Heart right ventricle (tissue), 16 donors: ENCODE measurements at regions not wholly inside any gene's neighbourhood (a gene's known extent, or its start where the extent isn't known, plus 50 kb on each side); places are given as distances from the start of the nearest gene placed in this dataset.
"Not testable (repeated sequence)": the region's sequence is repeated elsewhere in the genome, so short reads cannot be mapped to it uniquely, and the experiment has no call there.

Experiments
- ATAC-seq, 8 donors: fragments of 200-7000 bp; cut with Tn5 transposase; one replicate each; pipeline ENCODE4 v1.9.1; 2020; ENCODE audit warnings: mild to moderate bottlenecking in 8 of 8, moderate library complexity in 8 of 8, moderate number of reproducible peaks in 1 of 8
- DNase-seq, 2 donors: peaks; one replicate each; pipeline ENCODE4 v3.0.0-alpha.2; 2020
- H3K27ac ChIP-seq, 10 donors: fragments of 200-600 bp; sonication (generic) in 2 of 10; one replicate each; pipeline versions ENCODE4 v1.5.0 to v1.8.0; 2020 to 2022; ENCODE audit warnings: mild to moderate bottlenecking in 3 of 10
- H3K27me3 ChIP-seq, 7 donors: fragments of 200-600 bp; one replicate each; pipeline ENCODE4 v1.8.0; 2021 to 2022; ENCODE audit warnings: mild to moderate bottlenecking in 2 of 7
- H3K36me3 ChIP-seq, 9 donors: fragments of 200-600 bp; sonication (generic) in 1 of 9; one replicate each; pipeline versions ENCODE4 v1.5.0 to v1.8.0; 2020 to 2022; ENCODE audit warnings: mild to moderate bottlenecking in 2 of 9
- H3K4me1 ChIP-seq, 9 donors: fragments of 200-600 bp; sonication (generic) in 1 of 9; one replicate each; pipeline versions ENCODE4 v1.5.0 to v1.8.0; 2020 to 2022; ENCODE audit warnings: mild to moderate bottlenecking in 4 of 9
- H3K4me3 ChIP-seq, 10 donors: fragments of 200-600 bp; sonication (generic) in 2 of 10; one replicate each; pipeline versions ENCODE4 v1.5.0 to v1.8.0; 2020 to 2022; ENCODE audit warnings: mild to moderate bottlenecking in 7 of 10, moderate library complexity in 2 of 10
- H3K9me3 ChIP-seq, 11 donors: fragments of 200-600 bp in 10 of 11; sonication (generic) in 2 of 11; one replicate each; pipeline versions ENCODE4 v1.5.0 to v1.8.0; 2013 to 2022; ENCODE audit warnings: mild to moderate bottlenecking in 2 of 11, control low read depth in 1 of 11, moderate library complexity in 1 of 11
- CTCF ChIP-seq, 9 donors: fragments of 200-600 bp; sonication (generic) in 2 of 9; IDR thresholded peaks; one replicate each; pipeline versions ENCODE4 v1.5.0 to v1.8.0; 2021 to 2022; ENCODE audit warnings: antibody characterized with exemption in 9 of 9, mild to moderate bottlenecking in 5 of 9, moderate library complexity in 1 of 9
- WGBS, 2 donors: extraction: QIAGEN DNeasy Blood & Tissue Kit; methylation state at CpG; one replicate each; pipeline ENCODE4 v1.1.7; 2013; ENCODE audit warnings: inconsistent platforms in 1 of 2; 5-methylcytosine and 5-hydroxymethylcytosine counted together
- intact Hi-C, 10 donors: fragments of 100-400 bp; cut with DNase I; formaldehyde crosslinking; loops; one replicate each; pipeline versions ENCODE4 v1.11.1 to v1.14.2; 2022
- donor health status: Arrhythmogenic right ventricular cardiomyopathy.
- donor health status: ischemic (EF 13 %, LVEDD 7.1; RV severe dilation, severe dysfunction).
- donor health status: healthy with polysubstance abuse.
- donor health status: DM: no; HTN: yes; CAD: no.
- donor health status: DM: no; HTN: no; CAD: no.
- donor health status: ischemic (EF 25% LVEDD 6.9; RV normal size, moderate dysfunction).
- donor health status: ischemic (EF 25% LVEDD 5.7; RV mildly dilated, moderate dysfunction).
- donor health status: healthy.
- donor health status: DM: yes; HTN: yes; CAD: no.
- donor health status: Ischemic cardiomyopathy.
- donor health status: ischemic (EF 35%, LVEDD 5.7; RV mildly dilated, moderate dysfunction).
- donor health status: nonischemic (EF 11% LVEDD 7.7; RV severe dilation, severe dysfunction).
- donor health status: DM: yes; HTN: yes; CAD: no.
- donor health status: PGD.
- donor health status: ischemic (EF 29% LVEDD 5.4; RV normal size, mild dysfunction).
- donor health status: nonischemic (EF 23%, LVEDD 6.1; RV moderate dilation, normal function).

GRCh38 chr6:27043244-27043643, 204.3 kb upstream of the PRSS16 start:
- no peaks in the 10 kb centered on the region for H3K9me3 ChIP-seq

GRCh38 chr6:27045131-27045530, 202.4 kb upstream of the PRSS16 start:
- WGBS, 2 donors, result 95 to 97% methylated on average over 25 to 26 of the region's 26 CpGs
- H3K27ac ChIP-seq, ATAC-seq, H3K4me1 ChIP-seq, H3K9me3 ChIP-seq, H3K4me3 ChIP-seq, H3K36me3 ChIP-seq, DNase-seq, intact Hi-C loops: not testable (repeated sequence)
- H3K27me3 ChIP-seq, result peaks cover 0 to 35% (median 20%) of the 10 kb centered on the region in 7 donors

More at GRCh38 chr6:27043244-27043643, 204.3 kb upstream of the PRSS16 start:
- intact Hi-C loops, result no loop called here
- Histone ChIP-seq H3K27ac (no peak overlapping the region), H3K4me3 (no peak overlapping the region), H3K36me3 (no peaks in the 10 kb centered on the region), H3K27me3 (peaks cover 0 to 33% (median 17%) of the 10 kb centered on the region in 7 donors), H3K4me1 (no peaks in the 10 kb centered on the region)
- no peak for DNase-seq
- TF ChIP-seq CTCF (IDR thresholded peaks at IDR 0.05), result no peak
- 95 to 96% methylated on average over 2 of the region's 2 CpGs for WGBS, 2 donors
- ATAC-seq, result no peak

- H3K27ac ChIP-seq, intact Hi-C loops, H3K9me3 ChIP-seq, H3K4me3 ChIP-seq, DNase-seq, H3K36me3 ChIP-seq, H3K4me1 ChIP-seq, ATAC-seq: not testable (repeated sequence)
- H3K27me3 ChIP-seq, result peaks cover 0 to 24% (median 15%) of the 10 kb centered on the region in 7 donors
- 11 to 31% methylated on average over 3 to 4 of the region's 5 CpGs for WGBS, 2 donors
These were observed 199.8 kb upstream of the PRSS16 start for GRCh38 chr6:27047725-27048124.

- no peak for TF ChIP-seq CTCF (IDR thresholded peaks at IDR 0.05)
- intact Hi-C loops, result no loop called here
- no peaks in the 10 kb centered on the region for H3K4me1 ChIP-seq
- peaks cover 0 to 25% (median 8%) of the 10 kb centered on the region in 7 donors for H3K27me3 ChIP-seq
- no peak overlapping the region for H3K27ac ChIP-seq
- ATAC-seq (no peak), DNase-seq (no peak)
- H3K4me3 ChIP-seq, result no peak overlapping the region
- H3K9me3 ChIP-seq, result no peaks in the 10 kb centered on the region
- no peaks in the 10 kb centered on the region for H3K36me3 ChIP-seq
- 52% methylated on average over 30 of the region's 30 CpGs for WGBS, 2 donors
These were observed 197.4 kb upstream of the PRSS16 start for GRCh38 chr6:27049863-27050781.

GRCh38 chr6:27052082-27052730, 195.3 kb upstream of the PRSS16 start:
- H3K9me3 ChIP-seq, ATAC-seq, intact Hi-C loops, DNase-seq, H3K27ac ChIP-seq, H3K4me3 ChIP-seq, H3K36me3 ChIP-seq, H3K4me1 ChIP-seq: not testable (repeated sequence)
- H3K27me3 ChIP-seq, result peaks cover 0 to 25% (median 15%) of the 10 kb centered on the region in 7 donors
- WGBS, 2 donors, result 85 to 87% methylated on average over 10 of the region's 10 CpGs
